Inferior parietal cortex (tissue), 1 donor: ENCODE measurements at regions not wholly inside any gene's neighbourhood (a gene's known extent, or its start where the extent isn't known, plus 50 kb on each side); places are given as distances from the start of the nearest gene placed in this dataset.
"Not testable (repeated sequence)": the region's sequence is repeated elsewhere in the genome, so short reads cannot be mapped to it uniquely, and the experiment has no call there.

ENCODE experiments used
- DNase-seq: peaks from one replicate; pipeline ENCODE4 v3.0.0-alpha.2; 2016; ENCODE audit errors: extremely low spot score

- DNase-seq: no peak
These were observed 196.4 kb downstream of the VGLL3 start for GRCh38 chr3:86794361-86795065.

DNA sequence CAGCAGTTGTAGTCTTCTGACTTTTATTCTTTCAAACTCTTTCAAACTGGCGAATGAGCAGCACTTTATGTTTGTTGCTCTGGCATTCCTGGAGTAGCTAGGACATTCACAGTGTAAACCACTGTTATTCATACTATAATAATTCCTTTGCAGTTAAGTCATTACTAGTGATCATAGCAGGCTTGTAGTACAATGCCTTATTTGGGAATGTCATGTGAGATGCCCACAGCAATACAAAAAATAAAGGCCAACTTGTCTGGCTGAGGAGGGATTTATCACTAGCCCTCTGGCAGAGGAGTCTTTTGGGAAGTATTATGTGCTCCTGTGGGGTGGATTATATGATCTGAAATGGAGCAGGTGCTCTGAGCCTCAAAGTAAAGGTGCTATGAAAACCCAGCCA, 197.2 kb downstream of the VGLL3 start:
- no peak for DNase-seq

- DNase-seq: no peak
These were observed 198.6 kb downstream of the VGLL3 start for GRCh38 chr3:86792316-86792715.

GRCh38 chr3:86790884-86791549, 199.9 kb downstream of the VGLL3 start:
- no peak for DNase-seq

- DNase-seq: no peak
These were observed 202.6 kb downstream of the VGLL3 start for GRCh38 chr3:86788371-86788770.

DNA sequence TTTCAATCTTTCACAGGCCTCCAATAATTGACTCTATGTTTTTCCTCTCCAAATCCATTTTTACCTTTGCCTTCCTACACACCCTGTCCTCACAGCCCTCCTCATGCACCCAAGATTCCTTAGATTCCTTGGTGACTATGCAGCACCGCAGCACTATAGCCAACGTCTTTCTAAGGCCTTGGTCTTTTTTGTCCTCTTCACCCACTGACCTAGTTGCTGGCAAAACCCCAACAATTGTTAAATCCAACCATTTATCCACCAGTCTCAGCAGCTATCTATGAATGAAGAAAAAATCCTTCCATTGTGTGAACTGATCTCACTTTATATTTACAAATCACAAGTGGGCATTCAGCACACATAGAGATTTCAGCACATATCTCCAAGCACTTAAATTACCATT, 203.9 kb downstream of the VGLL3 start:
- no peak for DNase-seq

DNA sequence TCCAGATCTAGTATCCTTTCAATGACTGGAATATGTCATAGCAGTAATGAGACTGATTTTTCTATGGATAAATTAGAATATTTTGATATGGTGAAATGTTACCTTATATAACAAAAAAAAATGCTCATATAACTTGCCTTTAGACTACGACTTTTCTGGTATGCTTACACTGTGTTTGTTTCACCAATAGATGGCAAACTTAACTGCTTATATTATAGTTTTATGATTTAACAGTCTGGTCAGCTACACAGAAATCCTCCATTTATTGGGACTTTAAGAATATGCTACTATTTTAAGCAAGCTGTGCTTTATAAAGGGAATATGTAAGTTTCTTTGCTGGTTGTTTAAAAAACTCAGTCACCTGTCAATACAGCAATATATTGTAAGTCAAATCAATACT, 205.6 kb downstream of the VGLL3 start:
- DNase-seq: peak; percentile 44

DNA sequence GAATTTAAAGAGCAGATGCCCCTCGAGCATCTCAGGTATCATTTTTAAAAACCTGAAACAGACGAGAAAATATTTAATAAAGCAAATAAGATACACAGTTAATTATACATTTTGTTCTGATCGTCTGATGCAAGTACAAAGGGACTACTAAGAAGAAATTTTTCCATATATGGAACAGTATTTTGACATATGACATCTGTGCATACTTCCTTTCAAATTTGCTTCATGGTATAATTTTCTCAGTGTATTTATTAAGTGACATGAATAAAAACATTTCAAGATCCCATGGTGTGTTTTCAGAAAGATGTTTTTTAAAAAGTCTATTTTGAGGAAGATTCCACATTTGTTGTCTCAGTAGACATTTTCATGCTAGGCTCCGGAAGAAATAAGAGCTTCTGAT, 208.1 kb downstream of the VGLL3 start:
- no peak for DNase-seq

GRCh38 chr3:86782286-86782685, 208.7 kb downstream of the VGLL3 start:
- no peak for DNase-seq

GRCh38 chr3:86774082-86774691, 216.8 kb downstream of the VGLL3 start:
- DNase-seq: peak; percentile 75

GRCh38 chr3:86772699-86773098, 218.2 kb downstream of the VGLL3 start:
- DNase-seq: no peak

- DNase-seq: no peak
These were observed 219.0 kb downstream of the VGLL3 start for GRCh38 chr3:86771741-86772512.

DNA sequence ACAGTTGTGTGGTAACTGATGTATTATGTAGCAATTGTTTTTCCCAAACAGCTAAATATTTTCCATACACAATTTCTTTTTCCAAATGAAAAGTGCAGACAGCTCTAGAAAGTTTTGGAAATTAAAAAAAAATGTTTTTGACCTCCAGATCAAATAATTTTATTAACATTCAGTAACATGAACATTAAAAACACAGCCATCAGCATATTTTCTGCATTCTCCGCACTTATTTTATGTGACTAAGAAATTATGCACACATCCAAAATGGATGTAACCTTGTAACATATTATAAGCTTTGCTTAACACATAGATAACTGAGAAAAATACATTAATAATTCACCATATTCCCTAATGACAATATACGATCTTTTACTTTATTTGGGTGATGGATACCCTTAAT, 224.6 kb downstream of the VGLL3 start:
- DNase-seq: no peak

- DNase-seq: not testable (repeated sequence)
These were observed 233.4 kb downstream of the VGLL3 start for GRCh38 chr3:86757322-86758179.

DNA sequence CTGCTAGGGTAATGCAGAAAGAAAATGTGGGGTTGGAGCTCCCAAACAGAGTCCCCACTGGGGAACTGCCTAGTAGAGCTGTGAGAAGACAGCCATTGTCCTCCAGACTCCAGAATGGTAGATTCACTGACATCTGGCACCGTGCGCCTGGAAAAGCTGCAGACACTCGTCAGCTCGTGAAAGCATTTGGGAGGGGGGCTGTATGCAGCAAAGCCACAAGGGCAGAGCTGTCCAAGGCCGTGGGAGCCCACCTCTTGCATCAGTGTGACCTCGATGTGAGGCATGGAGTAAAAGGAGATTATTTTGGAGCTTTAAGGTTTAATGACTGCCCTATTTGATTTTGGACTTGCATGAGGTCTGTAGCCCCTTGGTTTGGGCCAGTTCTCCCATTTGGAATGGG, 242.9 kb downstream of the VGLL3 start:
- no peak for DNase-seq

DNA sequence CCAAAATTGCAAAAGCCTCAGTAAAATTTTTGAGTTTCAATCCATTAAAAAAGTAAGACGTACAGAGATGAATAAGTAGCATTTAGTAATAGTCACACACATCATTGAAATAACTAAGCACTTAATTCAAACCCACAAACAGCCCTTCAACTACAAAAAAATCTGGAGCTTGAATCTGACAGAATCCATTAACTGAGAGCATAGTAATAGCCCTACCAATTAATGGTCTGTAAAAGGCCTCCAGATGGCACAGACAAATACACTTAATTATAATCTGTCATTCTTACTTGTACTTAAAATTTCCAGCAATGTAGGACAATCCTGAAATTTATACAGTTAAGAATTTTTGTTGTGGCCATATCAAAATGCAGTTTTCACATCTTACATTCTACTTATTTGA, 246.9 kb downstream of the VGLL3 start:
- no peak for DNase-seq

GRCh38 chr3:86743233-86743632, 247.7 kb downstream of the VGLL3 start:
- DNase-seq: no peak

GRCh38 chr3:86740751-86741150, 250.2 kb downstream of the VGLL3 start:
- no peak for DNase-seq

DNA sequence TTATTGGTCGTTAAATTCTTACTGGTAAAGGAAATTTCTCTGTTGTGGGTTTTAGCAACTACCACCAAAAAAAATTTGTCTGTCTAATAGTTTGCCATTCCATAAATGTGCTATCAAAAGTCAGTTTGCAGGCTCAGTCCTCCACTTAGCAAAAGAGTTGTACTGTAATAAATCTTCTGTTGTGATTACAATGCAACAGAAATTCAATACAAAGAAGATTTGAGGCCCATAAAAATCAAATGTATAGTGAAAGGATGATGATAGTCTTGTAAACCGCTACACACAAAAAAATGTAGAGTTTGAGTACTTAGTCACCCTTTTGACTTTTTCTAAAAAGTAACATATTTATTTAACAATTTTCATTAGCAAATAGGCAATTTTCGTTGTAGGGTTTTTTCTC, 251.7 kb downstream of the VGLL3 start:
- DNase-seq: no peak

- no peak for DNase-seq
These were observed 252.3 kb downstream of the VGLL3 start for GRCh38 chr3:86738684-86739083.

DNA sequence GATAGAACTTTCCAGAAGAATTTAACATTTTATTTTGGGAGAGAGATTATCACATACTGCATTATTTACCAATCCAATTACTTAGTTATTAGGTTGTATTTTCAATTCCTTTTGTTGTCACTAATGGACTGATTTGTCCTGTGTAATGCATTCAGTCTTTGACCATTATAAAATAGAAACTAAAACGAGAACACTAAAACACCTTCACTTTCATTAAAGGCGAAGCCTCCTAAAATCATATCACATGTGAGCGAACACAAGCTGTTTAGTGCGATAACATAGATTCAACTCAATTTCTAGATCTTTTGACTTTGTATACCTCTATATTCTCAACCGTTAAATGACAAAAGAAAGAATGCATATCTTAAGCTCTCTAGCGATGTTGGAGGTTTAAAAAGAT, 253.4 kb downstream of the VGLL3 start:
- DNase-seq: no peak
